ENCODE measurements at regions not wholly inside any gene's neighbourhood (a gene's known extent, or its start where the extent isn't known, plus 50 kb on each side); places are given as distances from the start of the nearest gene placed in this dataset.

DNA sequence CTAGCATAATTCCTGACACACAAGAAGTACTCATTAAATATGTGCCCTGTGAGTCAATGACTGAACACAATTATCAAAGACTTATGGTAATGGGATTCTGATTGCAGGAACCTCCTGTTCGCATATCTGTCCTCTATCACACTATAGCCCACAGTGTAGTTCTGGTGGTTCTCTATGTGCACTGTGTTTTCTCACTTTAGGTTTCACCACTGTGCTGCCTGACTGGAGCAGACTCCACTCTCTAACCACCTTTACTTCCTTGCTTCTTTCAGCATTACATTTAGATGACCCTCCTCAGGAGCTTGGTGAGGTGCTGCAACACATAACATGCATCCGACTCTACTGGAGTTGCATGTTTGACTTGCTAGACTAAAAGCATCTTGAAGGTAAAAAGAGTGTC lies 777.1 kb downstream of the SQOR start:
- no peaks in the 10 kb centered on the region for H3K27me3 ChIP-seq (ENCODE audit: control insufficient read depth in 4 of 4, insufficient read depth in 4 of 4, low read length in 3 of 4)
- no peak overlapping the region for H3K9ac ChIP-seq (ENCODE audit: low read depth in 1 of 2, low read length in 2 of 2)
- H3K36me3 ChIP-seq (ENCODE audit: control insufficient read depth in 4 of 4, insufficient read depth in 3 of 4, low read depth in 1 of 4, low read length in 3 of 4) = no peaks in the 10 kb centered on the region
- TF ChIP-seq, protein P1, sequence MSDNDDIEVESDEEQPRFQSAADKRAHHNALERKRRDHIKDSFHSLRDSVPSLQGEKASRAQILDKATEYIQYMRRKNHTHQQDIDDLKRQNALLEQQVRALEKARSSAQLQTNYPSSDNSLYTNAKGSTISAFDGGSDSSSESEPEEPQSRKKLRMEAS (IDR thresholded peaks at IDR 0.05) = no peak
- no peak for TF ChIP-seq FOXA2 (IDR thresholded peaks at IDR 0.05)
- TF ChIP-seq, protein P2, sequence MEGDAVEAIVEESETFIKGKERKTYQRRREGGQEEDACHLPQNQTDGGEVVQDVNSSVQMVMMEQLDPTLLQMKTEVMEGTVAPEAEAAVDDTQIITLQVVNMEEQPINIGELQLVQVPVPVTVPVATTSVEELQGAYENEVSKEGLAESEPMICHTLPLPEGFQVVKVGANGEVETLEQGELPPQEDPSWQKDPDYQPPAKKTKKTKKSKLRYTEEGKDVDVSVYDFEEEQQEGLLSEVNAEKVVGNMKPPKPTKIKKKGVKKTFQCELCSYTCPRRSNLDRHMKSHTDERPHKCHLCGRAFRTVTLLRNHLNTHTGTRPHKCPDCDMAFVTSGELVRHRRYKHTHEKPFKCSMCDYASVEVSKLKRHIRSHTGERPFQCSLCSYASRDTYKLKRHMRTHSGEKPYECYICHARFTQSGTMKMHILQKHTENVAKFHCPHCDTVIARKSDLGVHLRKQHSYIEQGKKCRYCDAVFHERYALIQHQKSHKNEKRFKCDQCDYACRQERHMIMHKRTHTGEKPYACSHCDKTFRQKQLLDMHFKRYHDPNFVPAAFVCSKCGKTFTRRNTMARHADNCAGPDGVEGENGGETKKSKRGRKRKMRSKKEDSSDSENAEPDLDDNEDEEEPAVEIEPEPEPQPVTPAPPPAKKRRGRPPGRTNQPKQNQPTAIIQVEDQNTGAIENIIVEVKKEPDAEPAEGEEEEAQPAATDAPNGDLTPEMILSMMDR (IDR thresholded peaks at IDR 0.05; ENCODE audit: low read depth, low read length, missing input control) = no peak
- no peak for TF ChIP-seq EGR1 (IDR thresholded peaks at IDR 0.05; ENCODE audit: low read depth in 2 of 2)
- TF ChIP-seq RXRA (IDR thresholded peaks at IDR 0.05) = no peak
- TF ChIP-seq, protein P3, sequence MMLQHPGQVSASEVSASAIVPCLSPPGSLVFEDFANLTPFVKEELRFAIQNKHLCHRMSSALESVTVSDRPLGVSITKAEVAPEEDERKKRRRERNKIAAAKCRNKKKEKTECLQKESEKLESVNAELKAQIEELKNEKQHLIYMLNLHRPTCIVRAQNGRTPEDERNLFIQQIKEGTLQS (IDR thresholded peaks at IDR 0.05) = no peak
- no peak for TF ChIP-seq SP1 (IDR thresholded peaks at IDR 0.05)
- no peak for TF ChIP-seq HNF4A (conservative IDR thresholded peaks at IDR 0.05)
- no peak for TF ChIP-seq JUND (IDR thresholded peaks at IDR 0.05)
- no peak for TF ChIP-seq YY1 (IDR thresholded peaks at IDR 0.05)
- TF ChIP-seq NR2F2 (IDR thresholded peaks at IDR 0.05) = no peak
- TF ChIP-seq, protein P4, sequence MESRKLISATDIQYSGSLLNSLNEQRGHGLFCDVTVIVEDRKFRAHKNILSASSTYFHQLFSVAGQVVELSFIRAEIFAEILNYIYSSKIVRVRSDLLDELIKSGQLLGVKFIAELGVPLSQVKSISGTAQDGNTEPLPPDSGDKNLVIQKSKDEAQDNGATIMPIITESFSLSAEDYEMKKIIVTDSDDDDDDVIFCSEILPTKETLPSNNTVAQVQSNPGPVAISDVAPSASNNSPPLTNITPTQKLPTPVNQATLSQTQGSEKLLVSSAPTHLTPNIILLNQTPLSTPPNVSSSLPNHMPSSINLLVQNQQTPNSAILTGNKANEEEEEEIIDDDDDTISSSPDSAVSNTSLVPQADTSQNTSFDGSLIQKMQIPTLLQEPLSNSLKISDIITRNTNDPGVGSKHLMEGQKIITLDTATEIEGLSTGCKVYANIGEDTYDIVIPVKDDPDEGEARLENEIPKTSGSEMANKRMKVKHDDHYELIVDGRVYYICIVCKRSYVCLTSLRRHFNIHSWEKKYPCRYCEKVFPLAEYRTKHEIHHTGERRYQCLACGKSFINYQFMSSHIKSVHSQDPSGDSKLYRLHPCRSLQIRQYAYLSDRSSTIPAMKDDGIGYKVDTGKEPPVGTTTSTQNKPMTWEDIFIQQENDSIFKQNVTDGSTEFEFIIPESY (IDR thresholded peaks at IDR 0.05) = no peak
- TF ChIP-seq GABPA (IDR thresholded peaks at IDR 0.05 in 1 of 2, conservative IDR thresholded peaks at IDR 0.05 in 1 of 2) = no peak
- TF ChIP-seq, protein P5, sequence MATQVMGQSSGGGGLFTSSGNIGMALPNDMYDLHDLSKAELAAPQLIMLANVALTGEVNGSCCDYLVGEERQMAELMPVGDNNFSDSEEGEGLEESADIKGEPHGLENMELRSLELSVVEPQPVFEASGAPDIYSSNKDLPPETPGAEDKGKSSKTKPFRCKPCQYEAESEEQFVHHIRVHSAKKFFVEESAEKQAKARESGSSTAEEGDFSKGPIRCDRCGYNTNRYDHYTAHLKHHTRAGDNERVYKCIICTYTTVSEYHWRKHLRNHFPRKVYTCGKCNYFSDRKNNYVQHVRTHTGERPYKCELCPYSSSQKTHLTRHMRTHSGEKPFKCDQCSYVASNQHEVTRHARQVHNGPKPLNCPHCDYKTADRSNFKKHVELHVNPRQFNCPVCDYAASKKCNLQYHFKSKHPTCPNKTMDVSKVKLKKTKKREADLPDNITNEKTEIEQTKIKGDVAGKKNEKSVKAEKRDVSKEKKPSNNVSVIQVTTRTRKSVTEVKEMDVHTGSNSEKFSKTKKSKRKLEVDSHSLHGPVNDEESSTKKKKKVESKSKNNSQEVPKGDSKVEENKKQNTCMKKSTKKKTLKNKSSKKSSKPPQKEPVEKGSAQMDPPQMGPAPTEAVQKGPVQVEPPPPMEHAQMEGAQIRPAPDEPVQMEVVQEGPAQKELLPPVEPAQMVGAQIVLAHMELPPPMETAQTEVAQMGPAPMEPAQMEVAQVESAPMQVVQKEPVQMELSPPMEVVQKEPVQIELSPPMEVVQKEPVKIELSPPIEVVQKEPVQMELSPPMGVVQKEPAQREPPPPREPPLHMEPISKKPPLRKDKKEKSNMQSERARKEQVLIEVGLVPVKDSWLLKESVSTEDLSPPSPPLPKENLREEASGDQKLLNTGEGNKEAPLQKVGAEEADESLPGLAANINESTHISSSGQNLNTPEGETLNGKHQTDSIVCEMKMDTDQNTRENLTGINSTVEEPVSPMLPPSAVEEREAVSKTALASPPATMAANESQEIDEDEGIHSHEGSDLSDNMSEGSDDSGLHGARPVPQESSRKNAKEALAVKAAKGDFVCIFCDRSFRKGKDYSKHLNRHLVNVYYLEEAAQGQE (IDR thresholded peaks at IDR 0.05) = no peak
- no peak for TF ChIP-seq RAD21 (IDR thresholded peaks at IDR 0.05)
- no peak for TF ChIP-seq HNF4G (IDR thresholded peaks at IDR 0.05)
- TF ChIP-seq TAF1 (conservative IDR thresholded peaks at IDR 0.05) = no peak
- TF ChIP-seq FOXA1 (IDR thresholded peaks at IDR 0.05) = no peak
- no peak overlapping the region for H3K4me3 ChIP-seq (ENCODE audit: low read depth in 1 of 3, low read length in 3 of 3)
- H3K9me3 ChIP-seq (ENCODE audit: control insufficient read depth in 4 of 4, low read length in 3 of 4) = no peaks in the 10 kb centered on the region
- H3K4me1 ChIP-seq (ENCODE audit: control insufficient read depth in 4 of 4, insufficient read depth in 4 of 4, low read length in 3 of 4) = no peaks in the 10 kb centered on the region
- WGBS = 83% methylated on average over 2 of the region's 2 CpGs
- no peak overlapping the region for H3K27ac ChIP-seq (ENCODE audit: low read depth in 1 of 2, low read length in 2 of 2)
- DNase-seq (ENCODE audit: low spot score) = no peak
